Epithelial cell of esophagus (primary cell): ENCODE measurements at regions not wholly inside any gene's neighbourhood (a gene's known extent, or its start where the extent isn't known, plus 50 kb on each side); places are given as distances from the start of the nearest gene placed in this dataset.

ENCODE experiments used
- DNase-seq: peaks from one replicate; pipeline ENCODE4 v3.0.0; 2010; ENCODE audit warnings: low read depth
- H3K4me3 ChIP-seq: 2 replicates; pipeline ENCODE4 v1.5.1; 2011; ENCODE audit warnings: mild to moderate bottlenecking, low read length, control low read depth
- TF ChIP-seq, protein P1 (sequence below): IDR thresholded peaks from 2 replicates; pipeline ENCODE4 v1.5.1; 2011; ENCODE audit warnings: low read depth, mild to moderate bottlenecking, low read length, control low read depth, inconsistent platforms; ENCODE audit not compliant: insufficient read depth; ENCODE audit errors: missing control alignments

DNA sequence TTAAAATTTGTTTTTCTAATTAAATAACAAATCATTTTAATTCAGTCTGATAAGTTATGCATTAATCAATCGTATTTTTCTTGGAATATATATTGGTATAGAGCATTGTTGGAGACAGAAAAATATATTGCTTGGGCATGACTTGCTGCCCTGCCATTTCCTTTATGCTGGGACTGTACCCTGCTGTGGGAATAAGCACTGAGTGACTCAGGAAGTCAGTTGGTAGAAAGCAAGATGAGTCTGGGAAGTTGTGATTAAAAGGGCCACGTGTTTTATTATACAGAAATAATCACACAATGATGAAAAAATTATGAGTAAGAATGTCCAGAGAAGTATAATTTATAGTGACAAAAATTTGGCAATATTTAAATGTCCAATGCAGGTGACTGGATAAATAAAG is 139.5 kb downstream of the KIF18A start:
- peak; percentile 6 for DNase-seq
- TF ChIP-seq, protein P1, sequence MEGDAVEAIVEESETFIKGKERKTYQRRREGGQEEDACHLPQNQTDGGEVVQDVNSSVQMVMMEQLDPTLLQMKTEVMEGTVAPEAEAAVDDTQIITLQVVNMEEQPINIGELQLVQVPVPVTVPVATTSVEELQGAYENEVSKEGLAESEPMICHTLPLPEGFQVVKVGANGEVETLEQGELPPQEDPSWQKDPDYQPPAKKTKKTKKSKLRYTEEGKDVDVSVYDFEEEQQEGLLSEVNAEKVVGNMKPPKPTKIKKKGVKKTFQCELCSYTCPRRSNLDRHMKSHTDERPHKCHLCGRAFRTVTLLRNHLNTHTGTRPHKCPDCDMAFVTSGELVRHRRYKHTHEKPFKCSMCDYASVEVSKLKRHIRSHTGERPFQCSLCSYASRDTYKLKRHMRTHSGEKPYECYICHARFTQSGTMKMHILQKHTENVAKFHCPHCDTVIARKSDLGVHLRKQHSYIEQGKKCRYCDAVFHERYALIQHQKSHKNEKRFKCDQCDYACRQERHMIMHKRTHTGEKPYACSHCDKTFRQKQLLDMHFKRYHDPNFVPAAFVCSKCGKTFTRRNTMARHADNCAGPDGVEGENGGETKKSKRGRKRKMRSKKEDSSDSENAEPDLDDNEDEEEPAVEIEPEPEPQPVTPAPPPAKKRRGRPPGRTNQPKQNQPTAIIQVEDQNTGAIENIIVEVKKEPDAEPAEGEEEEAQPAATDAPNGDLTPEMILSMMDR, result no peak
- H3K4me3 ChIP-seq, result no peak overlapping the region

DNA sequence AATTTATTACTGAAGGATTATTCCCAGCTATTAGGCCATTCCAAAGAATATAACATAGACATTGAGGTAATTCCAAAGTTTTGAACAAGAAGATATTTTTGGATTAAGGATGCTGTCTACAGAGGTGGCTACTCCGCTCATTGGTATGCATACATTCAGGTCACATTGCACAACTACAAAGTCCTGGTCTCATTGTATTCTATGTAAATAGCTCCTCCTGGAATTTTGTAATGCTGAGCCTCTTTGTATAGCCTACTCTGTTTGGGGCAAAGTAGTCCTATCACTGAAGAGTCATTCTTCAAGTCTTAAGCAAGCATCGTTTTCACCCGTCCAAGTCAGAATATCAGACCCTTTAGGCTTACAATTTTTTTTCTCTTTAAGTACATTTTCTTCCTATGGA is 142.4 kb downstream of the KIF18A start:
- DNase-seq, result no peak
- TF ChIP-seq, protein P1, result no peak
- no peak overlapping the region for H3K4me3 ChIP-seq

DNA sequence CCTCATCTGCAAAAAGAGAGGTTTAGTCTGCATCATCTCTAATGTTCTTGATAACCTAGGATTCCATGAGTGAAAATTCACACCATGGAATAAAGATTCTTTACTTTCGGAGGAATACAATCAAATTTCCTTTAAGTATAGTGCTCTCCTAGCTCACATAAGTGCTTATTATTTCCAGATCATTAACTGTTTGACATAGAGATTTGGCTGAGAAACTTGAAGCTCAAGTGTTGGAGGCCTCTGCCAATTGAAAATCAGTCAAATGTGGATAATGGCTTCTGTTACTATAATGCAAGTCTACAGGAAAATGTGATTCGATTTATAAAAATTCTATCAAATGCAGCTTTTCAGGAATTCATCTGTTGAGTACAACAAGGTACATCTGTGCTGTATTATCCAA is 144.6 kb downstream of the KIF18A start:
- H3K4me3 ChIP-seq, result no peak overlapping the region
- TF ChIP-seq, protein P1, result no peak
- DNase-seq, result no peak

DNA sequence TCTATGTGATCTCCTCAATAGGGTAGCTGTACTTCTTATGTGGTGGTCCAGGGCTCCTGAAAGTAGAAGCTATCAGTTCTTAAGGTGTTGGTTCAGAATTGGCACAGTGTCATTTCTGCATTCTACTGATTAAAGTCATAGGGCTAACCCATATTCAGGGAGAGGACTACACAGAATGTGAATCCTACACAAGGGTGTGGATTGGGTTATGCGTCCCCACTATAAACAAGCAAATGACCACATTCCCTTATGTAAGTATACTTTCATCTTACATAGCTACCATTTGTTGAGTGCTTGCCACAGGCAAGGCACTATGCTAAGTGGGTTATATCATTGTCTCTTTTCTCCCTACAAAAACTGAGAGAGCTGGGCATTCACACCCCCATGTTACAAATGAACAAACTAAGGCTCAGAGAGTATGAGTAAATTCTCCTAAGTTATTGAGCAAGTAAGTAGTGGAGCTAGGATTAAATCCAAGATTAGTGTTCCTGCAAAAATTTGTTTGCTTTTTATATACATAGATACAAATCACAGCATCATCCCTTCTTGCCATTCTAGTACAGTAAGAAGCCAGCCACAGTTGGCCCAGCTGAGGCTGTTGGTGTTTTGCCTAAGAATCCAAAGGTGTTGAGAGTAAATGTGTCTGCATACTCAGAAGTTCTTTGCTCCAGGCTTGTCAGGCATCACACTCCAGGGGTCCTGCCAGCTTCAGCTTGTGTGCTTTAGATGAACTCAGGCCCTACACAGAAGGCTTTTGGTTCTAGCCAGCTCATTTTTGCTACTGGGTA is 157.8 kb downstream of the KIF18A start:
- no peak for DNase-seq
- TF ChIP-seq, protein P1, result no peak
- no peak overlapping the region for H3K4me3 ChIP-seq

DNA sequence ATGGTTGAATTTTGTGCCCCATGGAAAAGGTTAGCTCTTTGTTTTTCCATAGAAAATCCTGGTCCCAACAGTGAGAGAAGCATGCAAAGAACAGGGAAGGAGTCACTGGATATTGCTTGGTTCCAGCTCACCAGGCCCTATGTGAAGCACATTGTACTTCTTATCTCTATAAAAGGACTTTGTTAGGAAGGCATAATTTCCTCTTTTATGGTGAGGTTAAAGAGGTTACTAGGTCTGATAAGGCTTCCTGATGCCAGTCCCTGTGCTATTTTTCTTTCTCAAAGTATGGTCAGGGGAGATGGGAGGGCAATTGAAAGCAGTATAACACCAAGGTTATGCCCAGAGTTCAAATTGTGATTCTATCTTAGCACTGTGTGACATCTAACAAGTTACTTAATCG is 162.6 kb downstream of the KIF18A start:
- DNase-seq, result no peak
- TF ChIP-seq, protein P1, result no peak
- no peak overlapping the region for H3K4me3 ChIP-seq

DNA sequence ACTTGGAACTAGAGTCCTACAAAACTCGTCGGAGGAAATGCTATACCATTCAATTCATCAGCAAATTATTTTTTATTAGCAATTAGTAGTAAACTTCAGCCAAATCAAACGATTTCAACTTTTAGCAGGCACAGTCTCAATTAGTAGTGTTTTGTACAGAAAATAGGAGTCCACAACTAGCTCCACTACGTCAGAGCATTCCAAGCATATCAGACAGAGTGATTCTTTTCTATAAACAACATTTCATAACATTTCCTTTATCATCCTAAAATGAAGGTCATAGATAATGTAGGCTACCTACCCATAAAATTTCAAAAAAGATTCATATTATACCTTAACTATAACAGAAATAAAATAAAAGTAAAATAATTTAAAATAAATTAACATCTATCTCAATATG is 169.9 kb downstream of the KIF18A start:
- H3K4me3 ChIP-seq, result no peak overlapping the region
- TF ChIP-seq, protein P1, result no peak
- DNase-seq, result no peak

DNA sequence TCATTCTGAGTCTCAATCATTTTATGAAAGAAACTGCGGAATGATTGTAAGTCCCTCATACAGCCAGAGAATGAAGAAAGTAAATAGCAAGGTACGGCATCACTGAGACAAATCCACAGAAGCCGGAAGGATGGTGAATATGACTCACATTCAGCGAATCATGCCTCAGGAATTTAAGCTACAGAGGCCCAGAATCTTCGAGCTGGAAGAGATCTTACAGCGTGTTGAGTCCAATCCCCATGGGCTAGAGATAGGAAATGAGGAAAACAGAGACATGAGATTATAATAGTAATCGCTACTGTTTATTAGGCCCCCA is 173.2 kb downstream of the KIF18A start:
- TF ChIP-seq, protein P1, result no peak
- peak; percentile 94 for DNase-seq
- H3K4me3 ChIP-seq, result no peak overlapping the region
